NCI-H82 (cell line): ENCODE measurements at regions not wholly inside any gene's neighbourhood (a gene's known extent, or its start where the extent isn't known, plus 50 kb on each side); places are given as distances from the start of the nearest gene placed in this dataset.
"Not testable (repeated sequence)": the region's sequence is repeated elsewhere in the genome, so short reads cannot be mapped to it uniquely, and the experiment has no call there.

Experiments
- DNase-seq: peaks from one replicate; lab custom pipeline; 2025; lab: John Stamatoyannopoulos, UW

GRCh38 chr7:52355053-52355452, 680.4 kb upstream of the POM121L12 start:
- no peak for DNase-seq

GRCh38 chr7:52352013-52352981, 683.1 kb upstream of the POM121L12 start:
- DNase-seq = no peak

- no peak for DNase-seq
These were observed 691.4 kb upstream of the POM121L12 start for GRCh38 chr7:52344015-52344414.

GRCh38 chr7:52340067-52340466, 695.4 kb upstream of the POM121L12 start:
- DNase-seq = no peak

GRCh38 chr7:52328328-52328727, 707.1 kb upstream of the POM121L12 start:
- DNase-seq = not testable (repeated sequence)

GRCh38 chr7:52325237-52325636, 710.2 kb upstream of the POM121L12 start:
- DNase-seq = no peak

- no peak for DNase-seq
These were observed 712.2 kb upstream of the POM121L12 start for GRCh38 chr7:52323202-52323746.

GRCh38 chr7:52320610-52321009, 714.8 kb upstream of the POM121L12 start:
- no peak for DNase-seq

- no peak for DNase-seq
These were observed 717.5 kb upstream of the POM121L12 start for GRCh38 chr7:52317921-52318320.

- DNase-seq = no peak
These were observed 723.5 kb upstream of the POM121L12 start for GRCh38 chr7:52311886-52312285.

GRCh38 chr7:52309631-52310030, 725.8 kb upstream of the POM121L12 start:
- no peak for DNase-seq

GRCh38 chr7:52302765-52303520, 732.5 kb upstream of the POM121L12 start:
- no peak for DNase-seq

GRCh38 chr7:52297128-52297527, 738.3 kb upstream of the POM121L12 start:
- DNase-seq = no peak

GRCh38 chr7:52294942-52295341, 740.5 kb upstream of the POM121L12 start:
- DNase-seq = no peak

GRCh38 chr7:52289247-52289646, 746.2 kb upstream of the POM121L12 start:
- no peak for DNase-seq

- DNase-seq = no peak
These were observed 747.7 kb upstream of the POM121L12 start for GRCh38 chr7:52287698-52288097.

- DNase-seq = no peak
These were observed 749.7 kb upstream of the POM121L12 start for GRCh38 chr7:52285689-52286088.

- no peak for DNase-seq
These were observed 752.1 kb upstream of the POM121L12 start for GRCh38 chr7:52283335-52283734.

- DNase-seq = no peak
These were observed 761.5 kb upstream of the POM121L12 start for GRCh38 chr7:52273685-52274610.

GRCh38 chr7:52271703-52272102, 763.7 kb upstream of the POM121L12 start:
- DNase-seq = no peak

GRCh38 chr7:52270301-52270700, 765.1 kb upstream of the POM121L12 start:
- no peak for DNase-seq

- DNase-seq = no peak
These were observed 765.8 kb upstream of the POM121L12 start for GRCh38 chr7:52269669-52270068.
